Activated CD4-positive, alpha-beta T cell treated with anti-CD3 and anti-CD28 coated beads, Interleukin-2, Interleukin-4, amounts not matched to agents 100 ng/mL and 50 ng/mL, durations not matched to agents 16 hours and 8 hours (primary cell): ENCODE measurements at regions not wholly inside any gene's neighbourhood (a gene's known extent, or its start where the extent isn't known, plus 50 kb on each side); places are given as distances from the start of the nearest gene placed in this dataset.
"Not testable (repeated sequence)": the region's sequence is repeated elsewhere in the genome, so short reads cannot be mapped to it uniquely, and the experiment has no call there.

Experiments
- DNase-seq: peaks from one replicate; pipeline ENCODE4 v3.0.0-alpha.2; 2020; ENCODE audit warnings: low spot score

DNA sequence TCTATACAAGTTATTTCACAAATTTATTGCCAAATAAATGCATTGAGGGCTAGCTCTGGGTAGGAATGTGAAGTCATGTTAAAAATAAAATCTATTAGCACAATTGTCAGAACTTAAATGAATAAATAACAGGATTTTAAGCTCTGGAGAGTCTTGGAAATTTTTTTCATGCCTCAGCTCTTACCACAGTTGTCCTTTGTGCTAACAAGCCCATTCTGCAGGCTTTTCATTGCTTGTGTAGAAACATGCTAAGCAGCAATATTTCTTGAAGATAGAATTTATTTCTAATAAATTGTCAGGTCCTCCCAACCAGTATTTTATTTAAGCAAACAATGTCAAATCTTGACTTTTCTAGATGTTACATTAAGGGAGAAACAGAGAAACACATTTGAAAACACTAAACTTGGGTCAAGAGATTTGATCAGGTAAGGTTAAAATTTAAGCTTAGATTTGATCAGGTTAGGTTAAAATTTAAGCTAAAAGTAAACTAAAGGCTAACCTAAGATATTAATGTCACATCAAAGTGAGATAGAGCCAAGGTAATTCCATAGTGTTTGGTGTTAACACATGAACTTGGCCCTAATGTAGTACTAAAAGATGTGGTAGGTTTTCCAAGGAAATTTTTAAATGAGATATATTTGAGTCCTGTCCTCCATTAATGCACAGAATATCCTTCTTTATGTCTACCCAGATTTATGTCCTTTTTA is 179.1 kb upstream of the IL1RAPL1 start:
- no peak for DNase-seq

DNA sequence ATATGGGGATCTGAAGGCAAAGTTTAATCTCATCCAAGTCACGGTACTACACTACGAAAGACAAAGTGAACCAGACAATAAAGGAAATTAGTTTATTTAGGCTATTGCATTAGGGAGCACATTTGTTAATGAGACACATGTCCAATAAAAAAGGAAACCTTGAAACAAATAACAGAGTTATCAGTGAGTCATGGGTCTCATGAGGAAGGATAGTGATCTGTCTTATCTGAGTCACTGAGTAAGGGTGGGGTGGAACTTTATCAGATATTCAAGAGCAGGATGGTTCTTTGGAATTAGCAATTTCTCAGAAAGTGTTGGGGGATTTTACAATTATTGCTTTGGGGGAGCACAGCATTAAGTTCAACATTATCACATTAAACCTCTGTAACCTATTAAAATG is 188.9 kb upstream of the IL1RAPL1 start:
- no peak for DNase-seq

DNA sequence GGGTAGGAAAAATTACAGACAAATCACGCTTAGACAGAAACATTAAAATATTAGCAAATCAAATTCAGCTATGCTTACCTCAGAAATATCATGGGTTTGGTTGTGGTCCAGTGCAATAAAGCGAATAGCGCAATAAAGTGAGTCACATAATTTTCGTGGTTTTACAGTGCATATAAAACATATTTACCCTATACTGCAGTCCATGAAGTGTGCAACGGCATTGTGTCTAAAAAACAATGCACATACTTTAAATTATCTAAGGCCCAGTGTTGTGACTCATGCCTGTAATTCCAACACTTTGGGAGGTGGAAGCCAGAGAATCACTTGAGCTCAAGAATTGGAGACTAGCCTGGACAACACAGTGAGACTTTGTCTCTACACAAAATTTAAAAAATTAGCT is 195.7 kb upstream of the IL1RAPL1 start:
- DNase-seq, result no peak

DNA sequence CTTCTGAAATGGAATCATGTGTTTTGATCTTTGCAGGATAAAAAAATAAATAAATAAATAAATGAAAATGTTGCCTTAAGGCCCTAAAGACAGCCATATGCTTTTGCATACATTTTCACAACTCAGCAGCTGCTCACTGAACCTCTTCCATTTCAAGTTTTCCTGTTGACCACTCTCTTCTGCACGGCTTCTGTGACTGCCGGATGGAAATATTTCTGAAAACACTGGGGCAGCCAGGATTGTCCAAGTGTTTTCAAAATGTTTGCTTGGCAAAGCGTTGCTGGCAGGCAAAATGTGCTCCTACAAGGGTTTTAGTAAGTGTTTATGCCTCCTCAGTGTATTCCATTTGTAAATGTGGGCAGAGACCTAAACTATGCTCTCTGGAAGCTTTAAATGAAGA is 208.1 kb upstream of the IL1RAPL1 start:
- DNase-seq, result no peak

DNA sequence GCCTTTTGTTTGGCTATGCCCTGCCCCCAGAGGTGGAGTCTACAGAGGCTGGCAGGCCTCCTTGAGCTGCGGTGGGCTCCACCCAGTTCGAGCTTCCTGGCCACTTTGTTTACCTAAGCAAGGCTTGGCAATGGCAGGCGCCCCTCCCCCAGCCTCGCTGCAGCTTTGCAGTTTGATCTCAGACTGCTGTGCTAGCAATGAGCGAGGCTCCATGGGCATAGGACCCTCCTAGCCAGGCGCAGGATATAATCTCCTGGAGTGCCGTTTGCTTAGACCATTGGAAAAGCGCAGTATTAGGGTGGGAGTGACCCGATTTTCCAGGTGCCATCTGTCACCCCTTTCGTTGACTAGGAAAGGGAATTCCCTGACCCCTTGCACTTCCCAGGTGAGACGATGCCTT is 219.6 kb upstream of the IL1RAPL1 start:
- DNase-seq, result not testable (repeated sequence)

DNA sequence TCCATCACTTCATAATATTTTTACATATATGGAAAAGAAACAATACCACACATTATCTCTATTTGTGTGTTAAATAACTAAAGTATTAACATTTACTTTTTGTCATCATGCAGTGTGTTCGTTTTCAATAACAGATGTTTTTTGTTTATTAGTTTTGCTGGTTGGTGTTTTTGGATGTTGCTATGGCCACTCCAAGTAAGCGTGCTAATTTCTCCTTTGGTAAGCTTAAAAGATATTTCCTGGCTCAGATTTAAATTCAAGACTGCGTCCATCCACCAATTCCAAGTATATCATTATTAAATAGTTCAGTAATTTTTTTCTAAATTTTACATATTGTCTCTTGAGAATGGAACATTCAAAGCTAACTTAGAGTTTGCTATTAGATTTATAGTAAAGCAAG is 235.4 kb upstream of the IL1RAPL1 start:
- DNase-seq, result no peak

DNA sequence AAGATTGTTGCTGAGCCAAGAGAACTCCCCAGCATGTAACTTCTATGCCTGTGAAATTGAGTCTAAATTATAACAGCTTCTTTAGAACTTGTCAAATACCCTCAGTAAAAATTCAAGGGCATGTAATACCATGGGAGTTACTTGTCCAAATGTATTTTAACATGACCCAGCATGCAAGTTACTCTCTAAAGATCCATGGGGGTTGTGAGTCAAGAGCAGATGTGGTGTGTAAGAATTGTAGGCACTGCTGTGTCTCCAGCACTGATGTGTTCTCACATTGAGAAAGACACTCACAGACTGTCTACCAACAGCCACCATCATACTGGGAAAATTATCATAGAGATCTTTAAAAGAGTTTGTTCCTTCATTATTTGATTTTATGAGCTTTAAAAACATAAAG is 237.4 kb upstream of the IL1RAPL1 start:
- DNase-seq, result no peak

DNA sequence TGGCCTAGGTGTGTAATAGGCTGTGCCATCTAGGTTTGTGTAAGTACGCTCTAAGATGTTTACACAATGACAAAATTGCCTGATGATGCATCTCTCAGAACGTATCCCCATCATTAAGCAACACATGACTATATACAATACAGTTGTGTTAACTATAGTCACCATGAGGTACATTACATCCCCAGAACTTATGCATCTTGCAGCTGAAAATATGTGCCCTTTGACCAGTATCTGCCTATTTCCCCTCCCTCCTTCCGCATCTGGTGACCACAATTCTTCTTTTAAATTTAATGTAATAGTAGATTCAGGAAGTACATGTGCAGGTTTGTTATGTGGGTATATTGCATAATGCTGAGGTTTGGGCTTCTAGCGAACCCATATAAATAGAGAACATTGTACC is 239.8 kb upstream of the IL1RAPL1 start:
- no peak for DNase-seq

DNA sequence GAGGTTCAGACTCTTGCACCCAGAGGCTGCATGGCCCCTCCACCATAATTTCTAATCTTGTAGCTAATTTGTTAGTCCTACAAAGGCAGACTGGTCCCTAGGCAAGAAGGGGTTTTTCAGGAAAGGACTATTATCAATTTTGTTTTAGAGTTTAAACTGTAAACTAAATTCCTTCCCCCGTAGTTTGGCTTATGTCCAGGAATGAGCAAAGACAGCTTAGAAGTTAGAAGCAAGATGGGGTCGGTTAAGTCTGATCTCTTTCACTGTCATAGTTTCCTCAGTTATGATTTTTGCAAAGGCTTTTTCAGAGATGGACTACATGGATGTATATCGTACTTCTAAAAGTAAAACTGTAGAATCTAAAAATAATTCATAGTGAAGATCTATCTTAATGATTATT is 258.1 kb upstream of the IL1RAPL1 start:
- no peak for DNase-seq

DNA sequence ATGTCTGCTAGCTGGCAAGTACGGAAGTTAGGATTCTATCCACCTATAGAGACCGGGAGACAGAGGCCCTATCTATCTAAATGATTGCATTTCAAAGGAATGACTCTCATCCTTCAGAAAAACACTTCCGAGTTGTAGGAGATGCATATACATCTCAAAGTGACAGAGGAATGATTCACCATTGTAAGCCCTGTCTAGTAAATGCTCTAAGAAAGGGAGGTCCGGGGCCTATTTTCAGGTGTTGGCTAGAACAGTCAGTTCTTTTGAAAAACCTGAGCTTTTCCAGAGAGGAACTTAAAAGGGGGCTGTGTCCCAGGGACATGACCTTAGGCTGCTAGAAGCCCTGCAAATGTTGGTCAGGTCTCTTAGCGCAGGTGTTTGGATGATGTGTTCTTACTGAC is 262.9 kb upstream of the IL1RAPL1 start:
- no peak for DNase-seq

DNA sequence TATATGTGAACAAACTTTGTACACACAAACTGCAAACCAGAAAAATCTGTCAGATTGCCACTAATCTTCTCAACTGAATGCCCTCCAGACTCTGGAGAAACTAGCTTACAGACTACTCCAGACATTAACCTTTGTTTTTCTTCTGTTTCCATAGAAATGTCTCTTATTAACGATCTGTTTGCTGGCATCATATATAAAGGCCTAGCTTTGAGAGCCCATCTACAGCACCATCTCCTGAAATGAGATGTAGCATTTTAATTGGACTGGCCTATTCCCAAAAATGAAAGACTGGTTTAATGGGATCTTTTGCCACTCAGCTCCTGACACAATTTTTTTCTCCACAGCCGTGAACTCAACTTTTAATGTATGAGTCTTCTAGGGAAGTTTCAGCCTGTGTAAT is 266.0 kb upstream of the IL1RAPL1 start:
- DNase-seq, result no peak

DNA sequence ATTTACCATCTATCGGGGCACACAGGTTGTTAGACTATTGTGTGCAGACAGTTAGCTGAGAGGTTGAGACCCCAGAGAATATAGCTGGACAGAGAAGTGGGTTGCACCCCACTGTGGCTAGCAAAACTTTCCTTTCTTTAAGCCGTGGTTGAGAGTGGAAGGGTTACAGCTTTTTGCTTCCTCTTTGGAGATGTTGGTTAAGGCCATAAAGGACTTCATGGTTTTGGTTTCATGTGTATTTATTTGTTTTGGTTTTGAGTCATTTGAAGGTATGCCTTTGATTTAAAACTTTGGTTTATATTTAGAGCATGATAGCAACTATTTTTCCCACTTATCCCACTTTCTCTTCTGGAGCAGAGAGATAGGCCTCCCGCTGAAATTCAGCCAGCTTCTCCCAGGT is 274.3 kb upstream of the IL1RAPL1 start:
- no peak for DNase-seq

DNA sequence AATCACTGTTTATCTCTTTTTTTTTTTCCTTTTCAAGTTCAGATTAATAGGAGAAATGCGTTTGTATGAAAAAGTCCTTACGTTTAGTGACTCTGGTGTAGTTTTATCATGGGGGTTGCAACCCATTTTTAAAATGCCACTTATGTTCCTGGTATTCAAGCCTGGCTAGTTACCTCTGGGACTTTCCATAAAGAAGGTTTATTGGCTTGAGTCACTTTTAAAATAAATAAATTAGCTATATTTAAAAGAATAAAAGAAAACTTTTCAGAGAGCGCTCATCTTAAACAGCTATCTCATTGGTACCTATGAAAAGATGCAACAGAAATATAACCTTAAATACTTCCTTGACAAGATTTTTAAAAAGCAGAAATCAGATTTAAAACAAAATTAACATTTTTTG is 275.0 kb upstream of the IL1RAPL1 start:
- no peak for DNase-seq

DNA sequence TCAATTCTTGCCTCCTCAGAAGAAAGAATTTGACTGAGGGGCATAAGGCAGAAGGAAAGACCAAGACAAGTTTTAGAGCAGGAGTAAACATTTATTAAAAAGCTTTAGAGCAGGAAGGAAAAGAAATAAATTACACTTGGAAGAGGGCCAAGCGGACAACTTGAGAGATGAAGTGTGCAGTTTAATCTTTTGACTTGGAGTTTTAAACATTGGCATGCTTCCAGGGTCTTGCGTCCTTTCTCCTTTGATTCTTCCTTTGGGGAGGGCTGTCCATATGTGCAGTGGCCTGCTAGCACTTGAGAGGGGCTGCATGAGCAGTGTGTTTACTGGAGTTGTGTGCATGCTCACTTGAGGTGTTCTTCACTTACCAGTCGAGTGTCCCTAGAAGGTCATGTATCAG is 275.8 kb upstream of the IL1RAPL1 start:
- DNase-seq, result no peak

DNA sequence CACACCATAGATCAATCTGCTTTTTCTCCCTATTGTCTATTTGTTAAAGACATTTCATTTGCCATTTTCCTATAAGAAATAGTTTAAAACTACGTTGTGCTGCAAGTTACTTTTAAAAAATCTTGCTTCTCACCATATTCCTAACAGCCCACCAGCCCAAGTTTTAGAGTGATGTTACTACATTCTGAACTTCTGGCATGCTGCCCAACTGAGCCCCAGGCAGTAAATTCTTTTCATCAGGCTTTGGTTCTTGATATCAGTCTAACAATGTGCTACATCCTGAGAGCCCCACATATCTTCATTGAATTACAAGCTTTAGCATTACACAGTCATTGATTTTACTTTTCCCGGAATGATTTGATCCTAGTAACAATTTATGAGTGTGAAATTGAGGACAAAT is 283.8 kb upstream of the IL1RAPL1 start:
- no peak for DNase-seq

DNA sequence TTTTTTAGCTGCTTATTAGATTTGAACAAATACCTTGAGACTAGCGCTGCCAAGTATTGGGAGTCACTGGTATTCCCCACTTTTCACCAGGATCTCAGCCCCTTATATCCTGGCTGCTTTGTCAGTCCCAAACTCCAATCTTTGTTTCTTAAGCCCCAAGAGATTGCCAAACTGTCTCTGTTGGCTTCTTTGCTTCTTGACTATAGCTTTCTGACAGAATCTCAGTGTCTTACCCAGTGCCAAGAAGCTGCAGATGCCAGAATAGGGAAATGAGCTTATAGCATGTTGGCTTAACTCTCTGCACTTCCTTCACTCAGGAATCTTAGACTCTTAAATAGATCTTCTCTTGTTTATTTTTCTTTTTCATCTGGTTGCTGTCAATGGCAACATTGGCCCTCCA is 297.5 kb upstream of the DCAF8L1 start:
- no peak for DNase-seq

DNA sequence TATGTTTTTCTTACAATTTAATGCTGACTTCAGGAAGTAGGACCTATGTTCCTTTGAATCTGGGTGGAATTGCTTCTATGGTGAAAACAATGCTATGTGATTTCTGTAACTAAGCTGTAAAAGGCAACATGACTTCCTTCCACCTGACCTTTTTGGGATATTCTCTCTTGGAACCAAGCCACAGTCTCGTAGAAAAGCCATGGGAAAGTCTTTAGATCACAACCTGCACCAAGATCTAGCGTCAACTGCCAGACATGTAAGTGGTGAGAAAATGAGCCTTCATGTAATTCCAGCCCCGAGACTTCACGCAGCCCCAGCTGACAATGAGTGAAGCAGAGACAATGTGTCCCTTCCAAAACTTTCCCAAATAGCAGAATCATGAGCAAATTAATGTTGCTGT is 297.0 kb upstream of the DCAF8L1 start:
- DNase-seq, result no peak

DNA sequence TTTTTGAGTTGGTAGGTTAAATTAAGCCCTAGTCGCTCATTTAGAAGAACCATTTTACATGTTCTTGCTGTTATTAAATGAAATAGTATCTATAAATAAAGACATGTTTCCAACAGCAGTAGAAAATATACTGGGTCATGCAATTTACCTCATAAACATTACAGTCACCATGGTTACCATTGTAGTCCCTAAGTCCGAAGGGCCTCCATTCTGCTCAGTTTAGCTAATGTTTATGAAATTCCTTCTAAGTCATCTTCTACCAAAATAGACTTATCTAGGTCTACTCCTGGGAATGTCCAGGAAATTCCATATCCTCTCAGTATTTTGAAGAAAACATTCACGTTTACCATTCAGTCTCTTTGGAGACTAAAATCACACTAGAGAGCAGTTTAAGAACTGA is 292.5 kb upstream of the DCAF8L1 start:
- DNase-seq, result no peak

DNA sequence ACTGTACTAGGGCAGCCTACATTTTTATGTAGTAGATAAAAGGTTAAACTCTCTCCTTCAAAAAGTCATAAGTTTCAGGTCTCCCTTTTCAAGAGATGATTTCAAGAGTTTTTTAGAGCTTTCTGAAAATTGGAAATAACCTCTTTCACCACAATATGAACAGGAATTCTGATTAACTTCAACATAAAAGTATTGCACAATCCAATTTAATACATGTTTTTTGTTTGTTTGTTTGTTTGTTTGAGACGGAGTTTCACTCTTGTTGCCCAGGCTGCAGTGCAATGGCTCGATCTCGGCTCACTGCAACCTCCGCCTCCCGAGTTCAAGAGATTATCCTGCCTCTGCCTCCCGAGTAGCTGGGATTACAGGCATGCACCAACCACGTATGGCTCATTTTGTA is 265.4 kb upstream of the DCAF8L1 start:
- no peak for DNase-seq

DNA sequence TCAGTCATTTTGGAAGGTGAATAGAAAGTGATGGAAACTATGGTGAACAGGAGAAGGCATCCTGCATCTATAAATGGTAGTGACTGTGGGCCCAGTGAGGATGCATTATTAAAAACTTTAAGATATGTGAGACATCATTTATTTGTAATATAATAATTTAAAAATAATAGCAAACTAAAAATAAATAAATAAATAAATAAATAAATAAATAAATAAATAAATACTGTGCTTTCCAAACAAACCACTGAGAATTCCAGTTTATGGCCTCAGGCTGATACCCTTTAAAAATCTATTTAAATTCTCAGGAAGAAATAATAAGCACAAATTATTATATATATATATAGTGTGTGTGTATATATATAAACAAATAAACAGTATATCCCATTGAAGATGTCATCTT is 248.0 kb upstream of the DCAF8L1 start:
- no peak for DNase-seq

DNA sequence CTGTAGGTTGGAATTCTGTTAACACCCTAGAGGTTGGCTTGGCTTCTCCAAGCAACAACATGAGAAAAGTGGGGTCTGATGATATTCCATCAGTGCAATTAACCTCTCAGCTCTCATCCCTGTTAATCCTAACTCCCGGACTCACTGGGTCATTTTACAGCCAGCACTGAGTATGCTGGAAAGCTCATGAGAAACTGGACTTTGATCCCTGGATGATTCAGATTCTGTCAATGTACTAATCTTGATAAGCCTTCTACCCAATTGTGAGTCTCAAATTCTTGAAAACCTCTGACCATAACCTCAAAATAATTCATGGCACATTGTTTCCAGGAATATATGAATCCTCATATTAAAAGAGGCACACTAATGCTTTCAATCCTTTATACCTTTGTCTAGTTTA is 244.3 kb upstream of the DCAF8L1 start:
- no peak for DNase-seq

DNA sequence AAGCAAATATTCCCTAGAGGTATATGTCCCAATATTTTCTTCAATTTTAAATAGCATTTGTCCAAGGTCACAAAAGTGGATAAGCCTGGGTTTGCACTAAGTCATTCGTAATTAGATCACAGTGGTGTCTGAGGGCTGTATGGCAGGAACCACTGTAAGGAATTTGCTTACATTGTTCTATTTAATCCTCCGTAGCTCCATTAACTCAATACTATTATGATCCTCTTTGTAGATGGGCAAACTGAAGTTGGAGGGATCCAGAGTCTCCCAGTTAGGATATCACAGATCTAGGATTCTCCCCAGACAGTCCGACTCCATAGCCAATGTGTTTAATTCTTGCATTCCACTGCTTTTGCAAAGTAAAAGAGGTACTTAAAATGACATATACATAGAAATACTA is 242.7 kb upstream of the DCAF8L1 start:
- no peak for DNase-seq

DNA sequence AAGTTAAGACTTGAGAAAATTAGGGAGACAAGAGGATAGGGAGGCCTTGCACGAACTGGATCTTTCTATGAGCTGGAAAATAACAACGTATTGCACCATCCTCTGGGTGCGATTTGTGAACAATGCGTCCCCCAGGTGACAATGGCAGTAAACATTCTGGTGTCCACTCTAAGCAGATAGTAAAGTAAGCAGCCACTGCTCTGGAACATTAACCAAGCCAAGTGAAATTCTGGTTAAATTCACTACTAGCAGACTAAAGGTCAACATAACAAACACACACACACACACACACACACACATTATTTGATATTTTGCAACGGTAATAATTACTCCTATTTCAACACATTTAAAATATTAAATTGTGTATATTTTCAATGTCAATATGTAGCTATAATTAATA is 242.2 kb upstream of the DCAF8L1 start:
- no peak for DNase-seq

DNA sequence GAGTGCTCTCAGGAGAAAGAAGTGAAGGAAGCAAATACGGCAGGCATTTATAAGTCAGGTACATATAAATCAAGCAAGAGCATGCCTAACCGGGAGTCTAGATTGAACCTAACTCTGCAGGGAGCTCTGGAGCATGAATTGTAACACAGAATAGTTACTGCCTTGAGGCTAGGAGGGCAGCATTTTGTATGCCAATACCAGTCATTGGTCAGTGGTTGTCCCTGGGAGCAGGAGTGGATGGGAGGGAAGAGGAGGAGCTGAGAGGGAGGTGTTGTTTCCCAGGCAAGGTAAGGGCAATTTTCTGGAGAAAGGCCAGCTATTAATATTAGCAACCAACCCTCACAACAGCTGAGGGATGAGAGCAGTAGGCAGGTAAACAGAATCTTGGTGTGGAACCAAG is 224.7 kb upstream of the DCAF8L1 start:
- DNase-seq, result no peak

DNA sequence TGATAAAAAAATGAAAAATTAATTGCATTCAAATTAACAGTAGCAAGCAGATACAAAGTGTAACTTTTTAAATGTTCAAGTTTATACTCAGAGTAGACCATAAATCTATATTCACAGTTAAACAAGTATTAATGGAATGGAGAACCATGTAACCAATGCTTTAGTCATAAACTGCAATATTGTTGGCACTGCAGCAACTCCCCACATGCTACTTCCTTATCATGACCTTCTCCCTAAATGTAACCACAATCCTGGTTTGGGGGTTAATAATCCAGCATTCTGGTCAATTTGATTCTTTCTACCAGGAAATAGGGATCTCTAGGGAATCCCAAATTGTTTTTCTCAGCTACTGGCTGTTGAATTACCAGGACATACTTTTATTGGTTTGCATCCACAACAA is 223.9 kb upstream of the DCAF8L1 start:
- no peak for DNase-seq
